ENCODE measurements at regions not wholly inside any gene's neighbourhood (a gene's known extent, or its start where the extent isn't known, plus 50 kb on each side); places are given as distances from the start of the nearest gene placed in this dataset.

- Histone ChIP-seq H2AFZ (ENCODE audit: low read depth, low read length, poor library complexity, severe bottlenecking) (no peak overlapping the region), H3K4me1 (ENCODE audit: control insufficient read depth in 1 of 2, insufficient read depth in 2 of 2, low read length in 2 of 2) (peaks cover 0 to 5% of the 10 kb centered on the region in 2 experiments; a peak in 2 of 4 replicates), H3K9me2 (ENCODE audit: insufficient read depth) (no peaks in the 10 kb centered on the region), H3K9me3 (ENCODE audit: control insufficient read depth in 1 of 2, insufficient read depth in 1 of 2, low read depth in 1 of 2, low read length in 2 of 2) (no peaks in the 10 kb centered on the region), H3K36me3 (ENCODE audit: control insufficient read depth in 1 of 2, insufficient read depth in 2 of 2, low read length in 2 of 2) (no peaks in the 10 kb centered on the region), H3K27me3 (ENCODE audit: insufficient read depth, low read length) (no peaks in the 10 kb centered on the region; the same call in 1 of the 2 replicates), H3K27ac (ENCODE audit: low read depth, low read length) (no peak overlapping the region), H3K4me3 (replicated peaks in 1 of 2; ENCODE audit: low read depth in 1 of 2, low read length in 2 of 2) (no peak overlapping the region), H3K9ac (ENCODE audit: low read length) (no peak overlapping the region), H3K79me2 (ENCODE audit: insufficient read depth, low read length) (no peaks in the 10 kb centered on the region), H4K20me1 (ENCODE audit: insufficient read depth) (no peaks in the 10 kb centered on the region), H3K4me2 (ENCODE audit: low read length) (no peak overlapping the region)
- ChIA-PET CTCF (interaction anchor here (1.2 kb wide), 1 partner anchor 24 kb away, joined by 3 read pairs; no protein-coding TSS in a partner anchor), RAD21 (ENCODE audit: low non-redundant PET in 1 of 2, low total read pairs in 2 of 2, uncharacterized antibody in 2 of 2, unreplicated experiment in 2 of 2) (no interaction called here), POLR2A (no interaction called here)
- ATAC-seq, result no peak
- intact Hi-C loops (cut with micrococcal nuclease), result loop anchor here (5.0 kb wide), 1 partner anchor 871 kb away; no protein-coding TSS in a partner anchor
- BruUV-seq (replicated peaks), result no TSS peak
- DNase-seq (ENCODE audit: low read depth, low spot score), result no peak
- TF ChIP-seq SRF (IDR thresholded peaks at IDR 0.05; ENCODE audit: low read depth) (no peak), SP1 (IDR thresholded peaks at IDR 0.05; ENCODE audit: low read depth) (no peak), YY1 (IDR thresholded peaks at IDR 0.05; ENCODE audit: extremely low read depth, insufficient replicate concordance, low read depth, low read length) (no peak), POLR2AphosphoS5 (IDR thresholded peaks at IDR 0.05; ENCODE audit: low read depth, low read length) (no peak), CBX3 (IDR thresholded peaks at IDR 0.05; ENCODE audit: low read depth) (no peak), MAX (IDR thresholded peaks at IDR 0.05) (no peak), FOSL1 (IDR thresholded peaks at IDR 0.05; ENCODE audit: low read depth) (no peak), ATF3 (IDR thresholded peaks at IDR 0.05) (no peak)
These were observed 143.2 kb upstream of the PRR20G start for GRCh38 chr3:127431066-127431465.

- intact Hi-C loops (cut with micrococcal nuclease), result no loop called here
- Histone ChIP-seq H3K4me3 (replicated peaks in 1 of 2; ENCODE audit: low read depth in 1 of 2, low read length in 2 of 2) (no peak overlapping the region), H3K9ac (ENCODE audit: low read length) (no peak overlapping the region), H3K27me3 (ENCODE audit: insufficient read depth, low read length) (no peaks in the 10 kb centered on the region; the same call in 1 of the 2 replicates), H3K36me3 (ENCODE audit: control insufficient read depth in 1 of 2, insufficient read depth in 2 of 2, low read length in 2 of 2) (no peaks in the 10 kb centered on the region), H2AFZ (ENCODE audit: low read depth, low read length, poor library complexity, severe bottlenecking) (no peak overlapping the region), H3K9me2 (ENCODE audit: insufficient read depth) (no peaks in the 10 kb centered on the region), H3K4me1 (ENCODE audit: control insufficient read depth in 1 of 2, insufficient read depth in 2 of 2, low read length in 2 of 2) (peaks cover 0 to 5% of the 10 kb centered on the region in 2 experiments; a peak in 2 of 4 replicates), H3K27ac (ENCODE audit: low read depth, low read length) (no peak overlapping the region), H4K20me1 (ENCODE audit: insufficient read depth) (no peaks in the 10 kb centered on the region), H3K9me3 (ENCODE audit: control insufficient read depth in 1 of 2, insufficient read depth in 1 of 2, low read depth in 1 of 2, low read length in 2 of 2) (no peaks in the 10 kb centered on the region), H3K4me2 (ENCODE audit: low read length) (no peak overlapping the region), H3K79me2 (ENCODE audit: insufficient read depth, low read length) (no peaks in the 10 kb centered on the region)
- BruUV-seq (replicated peaks), result no TSS peak
- RAD21 ChIA-PET (ENCODE audit: low non-redundant PET in 1 of 2, low total read pairs in 2 of 2, uncharacterized antibody in 2 of 2, unreplicated experiment in 2 of 2), result no interaction called here
- CTCF ChIA-PET, result interaction anchor here (1.0 to 1.5 kb wide), 3 partner anchors 22 to 174 kb away, joined by 3 to 6 read pairs (median 4); no protein-coding TSS in a partner anchor
- DNase-seq (ENCODE audit: low read depth, low spot score), result peak; percentile 27
- ATAC-seq, result peak; percentile 79
- POLR2A ChIA-PET, result no interaction called here
- TF ChIP-seq YY1 (IDR thresholded peaks at IDR 0.05; ENCODE audit: extremely low read depth, insufficient replicate concordance, low read depth, low read length) (no peak), CTCF (IDR thresholded peaks at IDR 0.05 in 2 of 3, conservative IDR thresholded peaks at IDR 0.05 in 1 of 3; ENCODE audit: borderline replicate concordance in 1 of 3, insufficient read depth in 1 of 3, low read depth in 2 of 3, low read length in 2 of 3) (peak; percentile 42 to 45 (median 43); a peak in 4 of 6 replicates), REST (IDR thresholded peaks at IDR 0.05; ENCODE audit: low read depth) (no peak), ELF1 (IDR thresholded peaks at IDR 0.05; ENCODE audit: borderline replicate concordance, low read depth) (no peak), RAD21 (IDR thresholded peaks at IDR 0.05; ENCODE audit: low read depth) (peak; percentile 66), CEBPB (IDR thresholded peaks at IDR 0.05; ENCODE audit: low read depth) (no peak), ZNF274 (IDR thresholded peaks at IDR 0.05; ENCODE audit: low read depth, low read length) (no peak)
These were observed 140.6 kb upstream of the PRR20G start for GRCh38 chr3:127428344-127428997.

Measured in HCT116 (cell line).